ENCODE measurements at regions not wholly inside any gene's neighbourhood (a gene's known extent, or its start where the extent isn't known, plus 50 kb on each side); places are given as distances from the start of the nearest gene placed in this dataset.

DNA sequence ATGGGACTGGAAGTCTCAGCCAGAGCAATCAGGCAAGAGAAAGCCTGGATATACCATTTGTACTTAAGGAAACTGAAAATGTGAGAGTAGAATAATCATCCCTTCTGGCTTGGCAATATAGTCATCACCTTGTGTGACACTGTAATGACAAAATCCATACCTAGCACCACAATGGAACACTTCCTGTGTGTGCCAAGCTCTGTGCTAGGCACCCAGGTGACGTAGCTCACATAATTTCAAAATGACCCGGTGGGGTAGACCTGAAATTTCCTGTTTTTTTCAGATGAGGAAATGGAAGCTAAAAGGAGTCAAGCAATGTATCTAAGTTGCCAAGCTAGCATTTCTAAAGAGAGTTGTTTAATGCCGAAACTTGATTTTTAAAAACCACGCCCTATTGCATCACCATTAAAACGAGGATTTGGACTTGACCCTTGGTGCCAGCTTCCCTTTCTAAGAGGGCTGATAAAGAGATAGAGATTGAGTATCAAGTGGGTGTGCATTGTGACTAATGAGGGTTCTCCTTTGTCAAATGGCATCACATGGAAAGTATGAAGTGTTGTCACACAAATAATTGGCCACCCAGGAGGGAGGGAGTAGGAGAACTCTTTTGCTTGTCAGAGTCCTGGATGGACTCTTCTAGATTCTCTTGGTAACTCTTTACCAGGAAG, 141.3 kb upstream of the PDZRN3 start:
- no peak for DNase-seq (ENCODE audit: low spot score)
- WGBS: 71% methylated on average over 5 of the region's 5 CpGs
- Histone ChIP-seq H3K36me3 (no peaks in the 10 kb centered on the region), H3K9me3 (no peaks in the 10 kb centered on the region), H3K4me3 (no peak overlapping the region), H3K4me1 (replicated peaks) (no peaks in the 10 kb centered on the region), H3K27ac (peak overlapping the region; percentile 47 to 70), H3K27me3 (replicated peaks; ENCODE audit: insufficient read depth) (no peaks in the 10 kb centered on the region)
- intact Hi-C loops (cut with DNase I): no loop called here
- TF ChIP-seq POLR2A (IDR thresholded peaks at IDR 0.05) (no peak), POLR2AphosphoS5 (IDR thresholded peaks at IDR 0.05) (no peak)

DNA sequence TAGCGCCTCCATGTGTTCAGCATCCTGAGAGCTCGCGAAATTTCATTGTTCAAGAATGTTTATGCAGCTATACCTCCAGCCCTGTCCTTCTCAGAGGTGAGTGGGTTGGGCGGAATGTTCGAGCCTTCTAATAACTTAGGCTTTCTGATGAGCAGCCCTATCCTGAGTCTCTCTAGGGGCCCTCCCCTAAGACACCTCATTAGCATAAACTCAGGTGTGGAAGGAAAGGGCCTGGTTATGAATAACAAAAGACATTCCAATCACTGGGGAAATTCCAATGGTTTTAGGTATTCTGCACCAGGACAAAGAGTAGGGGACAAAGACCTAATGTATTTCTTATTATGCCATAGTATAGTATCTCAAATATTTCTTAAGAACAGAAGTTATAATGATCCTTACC, 138.1 kb upstream of the PDZRN3 start:
- H3K27me3 ChIP-seq (replicated peaks; ENCODE audit: insufficient read depth): no peaks in the 10 kb centered on the region
- H3K27ac ChIP-seq: no peak overlapping the region
- no peak for TF ChIP-seq POLR2A (IDR thresholded peaks at IDR 0.05)
- TF ChIP-seq, protein P1, sequence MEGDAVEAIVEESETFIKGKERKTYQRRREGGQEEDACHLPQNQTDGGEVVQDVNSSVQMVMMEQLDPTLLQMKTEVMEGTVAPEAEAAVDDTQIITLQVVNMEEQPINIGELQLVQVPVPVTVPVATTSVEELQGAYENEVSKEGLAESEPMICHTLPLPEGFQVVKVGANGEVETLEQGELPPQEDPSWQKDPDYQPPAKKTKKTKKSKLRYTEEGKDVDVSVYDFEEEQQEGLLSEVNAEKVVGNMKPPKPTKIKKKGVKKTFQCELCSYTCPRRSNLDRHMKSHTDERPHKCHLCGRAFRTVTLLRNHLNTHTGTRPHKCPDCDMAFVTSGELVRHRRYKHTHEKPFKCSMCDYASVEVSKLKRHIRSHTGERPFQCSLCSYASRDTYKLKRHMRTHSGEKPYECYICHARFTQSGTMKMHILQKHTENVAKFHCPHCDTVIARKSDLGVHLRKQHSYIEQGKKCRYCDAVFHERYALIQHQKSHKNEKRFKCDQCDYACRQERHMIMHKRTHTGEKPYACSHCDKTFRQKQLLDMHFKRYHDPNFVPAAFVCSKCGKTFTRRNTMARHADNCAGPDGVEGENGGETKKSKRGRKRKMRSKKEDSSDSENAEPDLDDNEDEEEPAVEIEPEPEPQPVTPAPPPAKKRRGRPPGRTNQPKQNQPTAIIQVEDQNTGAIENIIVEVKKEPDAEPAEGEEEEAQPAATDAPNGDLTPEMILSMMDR (IDR thresholded peaks at IDR 0.05): no peak
- no peak for TF ChIP-seq POLR2AphosphoS5 (IDR thresholded peaks at IDR 0.05)
- intact Hi-C loops (cut with DNase I): loop anchor here (5.0 kb wide), 1 partner anchor 136 kb away; no protein-coding TSS in a partner anchor
- no peaks in the 10 kb centered on the region for H3K4me1 ChIP-seq (replicated peaks)
- H3K9me3 ChIP-seq: no peaks in the 10 kb centered on the region
- H3K4me3 ChIP-seq: no peak overlapping the region
- DNase-seq (ENCODE audit: low spot score): no peak
- 98% methylated on average over 5 of the region's 5 CpGs for WGBS
- no peaks in the 10 kb centered on the region for H3K36me3 ChIP-seq

DNA sequence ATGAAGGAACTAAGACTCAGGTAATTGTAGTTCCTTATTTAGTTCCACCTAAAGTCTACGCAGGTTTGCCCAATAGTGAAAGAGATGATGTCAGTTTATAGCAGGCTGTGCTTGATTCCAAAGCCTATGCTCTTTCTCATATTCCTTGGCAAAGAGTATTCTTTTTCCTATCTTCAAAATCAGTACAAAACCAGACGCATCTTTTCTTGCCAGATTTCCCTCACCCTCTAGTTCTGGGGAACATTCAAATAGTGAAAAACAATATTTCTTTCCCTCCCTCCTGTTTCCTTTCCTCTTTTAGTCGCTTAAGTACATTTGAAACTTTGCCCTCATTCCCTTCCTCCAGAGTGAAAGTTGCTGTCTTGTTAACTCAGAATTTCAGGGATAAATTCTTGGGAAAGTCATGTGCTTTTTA, 134.6 kb upstream of the PDZRN3 start:
- peak overlapping the region; percentile 28 to 48 for H3K27ac ChIP-seq
- intact Hi-C loops (cut with DNase I): no loop called here
- TF ChIP-seq POLR2AphosphoS5 (IDR thresholded peaks at IDR 0.05) (peak; percentile 26), POLR2A (IDR thresholded peaks at IDR 0.05) (no peak)
- TF ChIP-seq, protein P1 (IDR thresholded peaks at IDR 0.05): no peak

DNA sequence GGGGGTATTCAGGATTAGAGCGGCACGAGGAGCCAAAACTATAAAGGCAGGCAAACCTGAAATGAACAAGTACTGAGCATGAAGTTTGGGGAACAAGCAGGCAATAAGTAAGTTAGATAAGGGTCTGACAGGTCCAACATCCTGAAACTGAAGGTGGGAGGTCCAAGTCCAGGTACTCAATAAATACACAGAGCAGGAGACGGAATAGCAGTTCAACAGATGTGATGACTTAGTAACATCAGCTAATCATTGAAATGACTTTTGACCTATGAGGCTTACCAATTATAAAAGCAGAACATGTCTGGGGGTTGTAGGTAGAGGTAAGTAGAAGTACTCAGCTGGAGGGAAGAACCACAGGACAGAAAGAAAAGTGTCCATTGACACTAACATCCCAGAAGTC, 132.8 kb upstream of the PDZRN3 start:
- no peak for DNase-seq (ENCODE audit: low spot score)
- no peak overlapping the region for H3K27ac ChIP-seq
- intact Hi-C loops (cut with DNase I): no loop called here
- H3K9me3 ChIP-seq: no peaks in the 10 kb centered on the region
- H3K36me3 ChIP-seq: no peaks in the 10 kb centered on the region
- H3K27me3 ChIP-seq (replicated peaks; ENCODE audit: insufficient read depth): no peaks in the 10 kb centered on the region
- no peaks in the 10 kb centered on the region for H3K4me1 ChIP-seq (replicated peaks)
- 94% methylated on average over 3 of the region's 3 CpGs for WGBS
- no peak overlapping the region for H3K4me3 ChIP-seq
- no peak for TF ChIP-seq POLR2AphosphoS5 (IDR thresholded peaks at IDR 0.05)
- no peak for TF ChIP-seq POLR2A (IDR thresholded peaks at IDR 0.05)
- TF ChIP-seq, protein P1 (IDR thresholded peaks at IDR 0.05): no peak

More for the DNA sequence above, 134.6 kb upstream of the PDZRN3 start:
- Histone ChIP-seq H3K36me3 (no peaks in the 10 kb centered on the region), H3K4me3 (no peak overlapping the region), H3K27me3 (replicated peaks; ENCODE audit: insufficient read depth) (no peaks in the 10 kb centered on the region), H3K4me1 (replicated peaks) (no peaks in the 10 kb centered on the region), H3K9me3 (no peaks in the 10 kb centered on the region)
- DNase-seq (ENCODE audit: low spot score): no peak
- 22% methylated on average over 3 of the region's 3 CpGs for WGBS

DNA sequence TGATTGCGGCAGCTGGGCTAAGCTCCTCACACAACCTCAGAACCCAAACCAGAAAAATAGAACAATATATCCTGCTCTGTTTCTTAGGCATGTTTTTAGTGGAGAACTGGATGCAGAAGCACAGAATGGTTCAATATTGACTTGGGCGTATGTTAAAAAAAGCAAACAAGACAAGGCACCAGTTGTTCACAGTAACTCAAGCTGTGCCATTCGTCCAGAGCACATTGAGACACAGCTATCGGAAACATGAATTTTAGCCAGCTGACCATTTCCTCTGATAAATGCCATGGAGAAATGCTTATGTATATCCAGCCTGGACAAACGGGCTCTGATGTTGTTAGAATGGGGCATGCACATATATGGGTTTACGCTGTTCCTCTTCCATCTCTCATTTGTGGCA, 129.2 kb upstream of the PDZRN3 start:
- Histone ChIP-seq H3K9me3 (no peaks in the 10 kb centered on the region), H3K27ac (peak overlapping the region; percentile 41 to 72), H3K27me3 (replicated peaks; ENCODE audit: insufficient read depth) (no peaks in the 10 kb centered on the region), H3K4me3 (no peak overlapping the region), H3K4me1 (replicated peaks) (no peaks in the 10 kb centered on the region), H3K36me3 (no peaks in the 10 kb centered on the region)
- peak; percentile 83 for TF ChIP-seq POLR2AphosphoS5 (IDR thresholded peaks at IDR 0.05)
- TF ChIP-seq, protein P1 (IDR thresholded peaks at IDR 0.05): no peak
- TF ChIP-seq POLR2A (IDR thresholded peaks at IDR 0.05): no peak
- DNase-seq (ENCODE audit: low spot score): peak; percentile 61
- 65% methylated on average over 6 of the region's 6 CpGs for WGBS
- intact Hi-C loops (cut with DNase I): no loop called here

All from prostate gland (tissue), 2 donors.